ENCODE measurements at regions not wholly inside any gene's neighbourhood (a gene's known extent, or its start where the extent isn't known, plus 50 kb on each side); places are given as distances from the start of the nearest gene placed in this dataset.
A peak's percentile ranks its signal among the peaks of the same experiment; 100 is the strongest.

DNA sequence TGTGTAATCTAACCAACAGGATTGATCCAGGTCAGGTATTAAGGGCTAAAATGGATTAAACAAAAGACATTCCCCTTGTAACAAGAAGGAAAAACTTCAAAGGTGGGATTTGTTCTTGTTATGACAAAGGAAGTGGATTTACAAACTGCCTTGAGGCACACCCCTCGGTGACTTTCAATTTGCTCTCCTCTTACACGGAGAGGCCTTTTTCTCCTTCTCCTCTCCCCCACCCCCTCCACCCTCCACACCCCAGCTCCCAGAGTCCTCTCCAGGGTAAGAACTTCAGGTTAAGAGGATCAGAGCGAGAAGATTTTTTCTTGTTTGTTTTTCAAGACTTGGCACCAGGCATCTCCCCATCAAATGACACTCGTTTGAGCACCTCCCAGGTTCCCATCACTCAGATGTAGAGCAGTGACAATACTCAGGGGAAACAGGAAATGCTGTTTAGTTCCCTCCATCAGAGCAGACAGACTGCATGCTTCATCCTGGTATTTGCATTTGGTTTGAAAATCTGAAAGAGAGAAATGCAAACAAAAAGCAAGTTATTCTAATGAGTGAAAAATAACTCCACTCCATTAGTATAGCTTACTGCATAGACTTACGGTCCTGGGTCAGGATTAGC is 77.6 kb upstream of the TMEM260 start:
- no peak for TF ChIP-seq GATA1 (IDR thresholded peaks at IDR 0.05; ENCODE audit: low read depth, low read length)
- no peak for TF ChIP-seq POLR2A (IDR thresholded peaks at IDR 0.05; ENCODE audit: low read length)
- DNase-seq: no peak

DNA sequence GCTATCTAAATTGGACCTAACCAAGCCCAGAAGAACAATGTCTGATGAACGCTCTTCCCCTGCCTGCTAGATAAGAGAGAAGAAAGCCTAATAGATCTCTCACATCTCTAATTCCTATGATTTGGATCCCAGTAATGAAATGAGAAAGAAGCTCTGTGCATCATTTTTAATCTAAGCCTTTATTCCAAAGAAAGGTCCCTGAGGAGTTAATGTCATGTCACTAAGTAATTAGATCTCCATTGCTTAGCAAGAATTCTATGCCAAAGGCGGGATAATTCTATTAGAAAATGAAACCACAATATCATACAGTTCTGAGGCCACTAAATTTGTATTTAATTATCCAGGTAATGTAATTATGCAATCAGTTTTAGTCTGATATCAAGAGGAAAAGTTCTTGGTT is 74.2 kb upstream of the TMEM260 start:
- DNase-seq: no peak
- TF ChIP-seq POLR2A (IDR thresholded peaks at IDR 0.05; ENCODE audit: low read length): no peak
- no peak for TF ChIP-seq GATA1 (IDR thresholded peaks at IDR 0.05; ENCODE audit: low read depth, low read length)

DNA sequence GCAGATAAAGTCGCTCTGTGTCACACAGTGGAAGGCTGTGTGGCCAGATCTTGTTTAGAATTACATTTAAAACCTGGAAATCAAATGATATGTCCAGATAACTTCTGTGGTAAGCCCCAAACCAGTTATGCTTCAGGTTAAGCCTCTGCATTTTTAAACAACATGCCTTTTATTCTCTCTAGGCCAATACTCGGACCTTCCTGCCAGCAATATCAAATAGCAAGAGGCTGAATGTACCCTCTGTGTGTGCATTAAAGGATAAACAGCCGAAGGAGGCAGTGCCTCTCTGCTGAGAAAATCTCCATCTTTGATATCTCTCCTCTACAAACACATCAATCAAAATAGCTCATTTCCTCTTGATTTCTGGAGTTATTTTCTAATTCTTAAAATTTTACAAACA is 67.1 kb upstream of the TMEM260 start:
- no peak for DNase-seq
- TF ChIP-seq GATA1 (IDR thresholded peaks at IDR 0.05; ENCODE audit: low read depth, low read length) (no peak), POLR2A (IDR thresholded peaks at IDR 0.05; ENCODE audit: low read length) (no peak)

DNA sequence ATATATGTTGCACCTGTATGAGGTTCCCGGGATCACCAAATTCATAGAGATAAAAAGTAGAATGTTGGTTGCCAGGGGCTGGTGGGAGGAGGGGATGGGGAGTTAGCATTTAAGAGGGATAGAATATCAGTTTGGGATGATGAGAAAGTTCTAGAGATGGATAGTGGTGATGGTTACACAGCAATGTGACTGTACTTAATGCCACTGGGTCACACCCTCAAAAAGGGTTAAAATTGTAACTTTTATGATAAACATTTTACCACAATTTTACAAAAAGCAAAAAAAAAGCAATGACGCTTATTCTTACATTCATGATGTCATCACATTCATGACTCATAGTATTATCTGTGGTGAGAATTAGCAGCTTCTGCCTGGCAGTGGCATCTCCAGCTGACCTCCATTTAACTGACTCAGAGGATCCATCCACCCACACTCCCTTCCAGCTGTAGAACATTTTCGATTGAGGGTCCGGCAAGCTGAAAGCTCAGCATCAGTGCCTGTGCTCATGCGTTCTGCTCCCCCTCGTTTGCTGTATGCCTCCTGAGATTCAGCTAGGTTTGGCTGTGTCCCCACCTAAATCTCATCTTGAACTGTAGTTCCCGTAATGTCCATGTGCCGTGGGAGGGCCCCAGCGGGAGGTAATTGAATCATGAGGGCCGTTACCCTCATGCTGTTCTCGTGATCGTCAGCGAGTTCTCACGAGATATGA is 64.8 kb upstream of the TMEM260 start:
- TF ChIP-seq GATA1 (IDR thresholded peaks at IDR 0.05; ENCODE audit: low read depth, low read length): no peak
- TF ChIP-seq POLR2A (IDR thresholded peaks at IDR 0.05; ENCODE audit: low read length): no peak
- peak in 1 of 2 experiments; percentile 21 for DNase-seq

DNA sequence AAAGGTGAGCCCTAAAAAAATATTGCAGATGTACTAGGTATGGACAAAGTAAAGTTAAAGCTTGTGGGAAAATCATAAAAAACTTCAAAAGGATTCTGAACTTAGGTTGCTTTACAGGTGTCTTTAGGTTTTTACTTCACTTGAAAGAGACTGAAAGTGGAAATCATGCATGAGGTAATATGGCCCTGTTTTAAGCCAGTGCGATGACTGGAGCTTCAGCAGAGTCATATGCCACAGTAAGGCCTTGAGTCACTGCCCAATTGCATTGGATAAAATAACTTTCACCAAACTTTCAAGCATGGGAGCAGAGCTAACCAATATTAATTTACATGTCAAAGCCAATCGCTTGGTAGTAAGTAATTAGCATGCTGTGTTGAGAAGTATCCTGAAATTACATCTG is 63.9 kb upstream of the TMEM260 start:
- no peak for TF ChIP-seq GATA1 (IDR thresholded peaks at IDR 0.05; ENCODE audit: low read depth, low read length)
- no peak for TF ChIP-seq POLR2A (IDR thresholded peaks at IDR 0.05; ENCODE audit: low read length)

DNA sequence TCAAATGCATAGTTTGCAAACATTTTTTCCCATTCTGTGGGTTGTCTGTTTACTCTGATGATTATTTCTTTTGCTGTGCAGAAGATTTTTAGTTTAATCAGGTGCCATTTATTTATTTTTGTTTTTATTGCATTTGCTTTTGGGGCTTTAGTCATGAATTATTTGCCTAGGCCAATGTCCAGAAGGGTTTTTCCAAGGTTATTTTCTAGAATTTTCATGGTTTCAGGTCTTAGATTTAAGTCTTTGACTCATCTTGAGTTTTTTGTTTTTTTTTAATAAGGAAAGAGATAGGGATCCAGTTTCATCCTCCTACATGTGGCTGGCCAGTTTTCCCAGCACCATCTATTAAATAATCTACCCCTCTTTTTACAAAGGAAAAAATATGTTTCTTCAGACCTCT is 57.2 kb upstream of the TMEM260 start:
- TF ChIP-seq POLR2A (IDR thresholded peaks at IDR 0.05; ENCODE audit: low read length): no peak
- TF ChIP-seq GATA1 (IDR thresholded peaks at IDR 0.05; ENCODE audit: low read depth, low read length): no peak
- DNase-seq: no peak

More for the DNA sequence above, 63.9 kb upstream of the TMEM260 start:
- no peak for DNase-seq

DNA sequence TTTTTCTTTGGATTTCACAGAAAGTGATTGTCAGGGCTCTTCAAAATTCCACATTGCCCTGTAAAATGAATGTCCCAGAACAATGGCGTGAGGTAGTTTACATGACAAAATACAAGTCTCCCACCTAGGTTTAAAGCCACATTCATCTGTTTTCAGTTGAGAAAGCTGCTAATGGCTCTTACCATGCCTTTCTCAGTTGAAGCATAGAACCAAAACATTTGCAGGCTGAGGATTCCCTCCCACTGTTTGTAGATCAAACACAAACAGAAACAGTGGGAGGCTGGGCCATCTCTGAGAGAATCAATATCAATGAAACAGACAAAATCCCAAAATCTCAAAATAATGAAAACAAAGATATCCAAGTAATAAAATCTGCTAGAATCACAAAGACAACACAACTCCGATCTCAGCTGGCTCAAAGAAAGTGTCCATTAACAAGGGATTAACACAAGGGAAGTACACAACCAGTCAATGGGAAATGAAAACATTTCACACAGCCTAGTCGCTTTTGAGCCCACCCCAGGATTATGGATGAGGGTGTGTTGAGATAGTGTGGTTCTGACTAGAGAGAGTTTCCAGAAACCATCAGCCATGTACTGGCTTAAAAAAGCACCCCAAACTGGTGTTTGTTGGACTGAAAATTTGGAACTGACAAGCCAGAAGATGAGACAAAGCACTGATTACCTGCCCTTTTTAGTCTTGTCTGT is 54.5 kb upstream of the TMEM260 start:
- DNase-seq: no peak
- TF ChIP-seq GATA1 (IDR thresholded peaks at IDR 0.05; ENCODE audit: low read depth, low read length) (no peak), POLR2A (IDR thresholded peaks at IDR 0.05; ENCODE audit: low read length) (no peak)

DNA sequence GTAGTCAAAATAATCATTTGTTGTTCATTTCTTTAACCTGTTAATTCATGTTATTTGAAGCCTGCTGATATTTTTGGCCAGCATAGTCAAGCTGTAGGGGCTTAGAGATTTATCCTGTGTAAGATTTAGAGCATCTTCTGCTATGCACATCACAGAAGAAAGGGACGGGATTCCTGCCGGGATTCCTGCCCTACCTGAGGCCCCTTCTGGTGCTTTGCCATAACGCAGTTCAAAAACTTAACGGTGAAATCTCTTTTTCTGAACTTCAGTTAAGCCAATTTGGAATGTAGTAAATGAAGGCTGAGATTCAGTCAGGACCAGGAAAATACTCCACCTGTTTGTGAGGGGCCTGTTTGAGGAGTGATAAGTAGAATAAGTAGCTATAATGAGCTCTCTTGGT is 50.7 kb upstream of the TMEM260 start:
- TF ChIP-seq GATA1 (IDR thresholded peaks at IDR 0.05; ENCODE audit: low read depth, low read length): no peak
- no peak for DNase-seq

All from erythroblast (primary cell).